NCI-H187 (cell line): ENCODE measurements at regions not wholly inside any gene's neighbourhood (a gene's known extent, or its start where the extent isn't known, plus 50 kb on each side); places are given as distances from the start of the nearest gene placed in this dataset.
"Not testable (repeated sequence)": the region's sequence is repeated elsewhere in the genome, so short reads cannot be mapped to it uniquely, and the experiment has no call there.

Source experiments
- DNase-seq, 2 experiments: peaks; one replicate each; lab custom pipeline; 2025; lab: John Stamatoyannopoulos, UW

- DNase-seq = no peak
Observed at GRCh38 chr15:79492065-79492464, 59.9 kb downstream of the MINAR1 start.

DNA sequence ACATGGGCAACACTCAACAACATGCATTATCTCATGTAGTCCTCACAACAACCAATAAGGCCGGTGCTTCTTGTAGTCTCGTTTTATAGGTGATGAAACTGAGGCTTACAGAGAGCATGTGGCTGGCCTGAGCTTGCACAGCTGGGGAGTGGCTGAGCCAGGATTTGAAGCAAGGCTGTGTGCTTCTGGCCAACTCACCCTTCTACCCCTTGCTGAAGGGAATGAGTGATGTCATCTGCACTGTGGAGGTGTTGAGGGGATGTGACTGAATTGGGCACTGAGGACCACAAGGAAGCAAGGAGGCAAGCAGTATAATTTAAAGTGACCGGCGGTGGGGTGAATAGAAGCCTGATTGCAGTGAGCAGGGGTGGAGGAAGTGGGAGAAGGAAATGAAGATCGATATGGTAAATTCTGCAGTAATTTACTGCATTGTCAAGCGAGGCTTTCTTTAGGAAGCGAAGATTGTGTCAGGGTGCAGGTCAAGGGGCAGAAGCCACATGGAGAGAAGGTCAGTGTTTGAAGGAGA, 62.3 kb downstream of the MINAR1 start:
- no peak for DNase-seq

DNA sequence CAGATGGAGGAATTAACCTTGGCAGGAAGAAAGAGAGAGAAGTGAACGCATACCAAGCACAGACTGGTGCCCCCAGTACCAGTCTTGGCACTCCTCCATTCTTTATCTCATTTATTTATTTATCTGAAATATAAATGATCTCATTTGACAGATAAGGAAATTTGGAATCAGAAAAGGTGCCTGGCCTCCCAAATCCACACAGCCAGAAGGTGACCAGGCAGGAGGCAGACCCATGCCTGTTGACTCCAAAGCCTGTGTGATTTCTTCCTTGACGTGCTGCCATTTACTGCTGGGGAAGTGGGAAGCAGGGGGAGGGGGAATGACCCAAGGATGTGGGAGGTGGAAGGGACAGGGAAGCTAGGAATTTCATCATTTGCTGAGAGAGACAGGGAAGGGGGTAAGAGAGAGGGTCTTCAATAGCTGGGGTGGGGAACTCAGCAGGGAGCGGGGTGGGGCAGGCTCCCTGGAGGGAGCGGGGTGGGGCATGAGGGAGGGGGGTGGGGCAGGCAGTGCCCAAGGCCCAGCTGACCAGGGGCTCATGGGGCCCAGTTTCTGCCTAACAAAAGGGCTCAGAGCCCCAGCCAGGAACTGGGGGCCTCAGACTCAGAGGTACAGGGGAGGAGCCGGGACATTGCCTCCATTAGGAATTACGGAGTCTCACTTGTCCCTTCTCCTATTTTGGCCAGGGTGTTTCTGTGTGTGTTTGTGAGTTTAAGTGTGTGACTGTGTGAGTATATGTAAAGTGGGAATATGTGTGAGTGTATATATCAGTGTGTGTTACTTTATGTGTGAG, 63.0 kb downstream of the MINAR1 start:
- no peak for DNase-seq

DNA sequence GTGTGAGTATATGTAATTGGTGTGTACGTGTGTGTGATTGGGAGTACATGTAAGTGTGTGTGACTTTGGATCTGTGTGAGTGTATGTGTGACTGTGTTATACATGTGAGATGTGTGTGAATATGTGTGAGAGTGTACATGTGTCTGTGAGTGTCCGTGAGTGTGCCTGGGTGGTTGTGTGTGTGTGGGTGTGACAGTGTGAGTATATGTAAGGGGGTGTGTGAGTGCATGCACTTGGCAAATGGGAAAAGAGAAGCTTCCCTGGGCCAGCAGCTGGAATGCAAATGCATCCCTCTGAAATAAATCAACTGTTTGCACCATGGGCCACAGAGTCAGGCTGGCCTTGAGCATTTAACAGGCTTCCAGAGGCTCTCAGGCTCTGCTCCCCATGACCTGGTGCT, 63.6 kb downstream of the MINAR1 start:
- no peak for DNase-seq

- DNase-seq = no peak
Observed at GRCh38 chr15:79496838-79497237, 64.7 kb downstream of the MINAR1 start.

DNA sequence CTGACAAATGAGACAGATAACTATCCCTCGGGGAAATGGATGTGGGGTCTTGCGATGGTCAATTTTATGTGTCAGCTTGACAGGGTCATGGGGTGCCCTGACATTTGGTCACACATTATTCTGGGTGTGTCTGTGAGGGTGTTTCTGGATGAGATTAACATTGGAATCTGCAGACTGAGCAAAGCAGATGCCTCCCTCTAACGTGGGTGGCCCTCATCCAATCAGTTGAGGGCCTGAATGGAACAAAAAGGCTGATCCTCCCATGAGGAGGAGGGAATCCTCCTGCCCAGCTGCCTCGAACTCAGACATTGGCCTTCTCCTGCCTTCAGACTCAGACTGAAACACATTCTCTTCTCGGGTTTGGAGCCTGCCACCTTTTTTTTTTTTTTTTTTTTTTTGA, 69.0 kb downstream of the MINAR1 start:
- DNase-seq = no peak

- no peak for DNase-seq
Observed at GRCh38 chr15:79505956-79506355, 73.8 kb downstream of the MINAR1 start.

DNA sequence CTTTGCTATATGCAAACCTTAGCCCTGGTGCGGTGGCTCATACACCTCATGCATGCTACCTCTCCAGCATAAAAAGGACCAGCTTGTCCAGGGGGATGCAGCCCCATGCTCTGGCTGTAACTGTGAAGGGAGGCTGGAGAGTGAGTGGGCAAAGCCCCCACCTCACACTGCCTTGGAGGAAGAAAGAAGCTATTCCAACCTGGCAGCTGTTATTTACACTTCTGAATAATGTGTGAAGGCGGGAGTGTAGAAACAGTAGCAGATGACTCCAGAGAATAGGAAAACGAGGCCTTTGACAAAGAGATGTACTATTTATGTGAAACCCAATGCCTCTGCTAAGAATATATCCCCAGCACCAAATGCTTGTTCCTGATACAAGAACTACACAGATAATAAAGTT, 80.7 kb downstream of the MINAR1 start:
- DNase-seq = not testable (repeated sequence)

- DNase-seq = no peak
Observed at GRCh38 chr15:79513417-79513816, 81.3 kb downstream of the MINAR1 start.

- no peak for DNase-seq
Observed at GRCh38 chr15:79513940-79514339, 81.8 kb downstream of the MINAR1 start.

DNA sequence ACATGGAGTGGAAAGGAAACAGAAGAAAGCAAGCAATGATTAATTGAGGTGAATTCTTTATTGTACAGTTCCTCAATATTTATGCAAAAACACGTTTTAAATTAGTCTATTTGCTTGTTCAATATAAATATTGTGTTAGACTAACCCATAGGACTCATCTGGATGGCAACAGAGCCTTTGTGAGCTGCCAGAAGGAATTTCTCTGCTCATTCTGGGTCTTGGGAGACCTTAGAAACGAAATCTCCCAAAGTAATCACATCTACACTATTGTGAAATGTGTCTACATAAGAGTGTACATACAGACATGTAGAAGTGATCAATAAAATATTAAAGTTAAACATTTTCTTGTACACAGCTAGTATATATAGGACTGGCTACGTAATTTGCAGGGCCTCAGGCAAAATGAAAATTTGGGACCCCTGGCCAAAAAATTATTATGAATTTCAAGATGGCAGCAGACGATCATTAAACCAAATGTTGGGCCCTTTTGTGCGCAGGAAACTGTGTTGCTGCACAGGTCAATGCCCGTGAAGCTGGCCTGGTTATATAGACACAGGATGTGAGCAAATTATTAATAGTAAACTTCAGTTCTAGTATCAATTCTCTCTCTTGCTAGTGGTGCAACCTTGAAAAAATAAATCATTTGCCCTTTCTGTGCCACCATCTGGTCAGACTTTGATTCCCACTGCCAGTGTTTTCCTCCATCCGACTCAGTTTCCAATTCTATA, 83.3 kb downstream of the MINAR1 start:
- no peak for DNase-seq

DNA sequence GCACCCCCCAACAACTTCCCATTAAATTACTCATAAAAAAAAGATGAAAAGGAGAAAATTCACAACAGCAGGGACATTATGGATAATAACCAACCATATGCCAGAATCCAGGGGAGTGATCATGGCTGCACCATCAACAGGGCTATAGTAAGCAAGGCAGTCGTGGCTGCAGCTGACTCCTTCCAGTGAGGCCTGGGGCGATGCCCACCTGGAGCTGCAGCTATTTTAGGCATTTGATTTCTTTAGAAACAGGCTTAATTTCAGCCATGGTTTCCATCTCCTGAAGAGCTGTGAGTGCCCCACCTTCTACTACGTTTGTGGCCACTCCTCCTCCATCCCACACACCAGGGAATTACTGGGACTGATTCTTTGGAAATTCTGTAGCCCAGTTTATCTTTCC, 84.0 kb downstream of the MINAR1 start:
- no peak for DNase-seq

DNA sequence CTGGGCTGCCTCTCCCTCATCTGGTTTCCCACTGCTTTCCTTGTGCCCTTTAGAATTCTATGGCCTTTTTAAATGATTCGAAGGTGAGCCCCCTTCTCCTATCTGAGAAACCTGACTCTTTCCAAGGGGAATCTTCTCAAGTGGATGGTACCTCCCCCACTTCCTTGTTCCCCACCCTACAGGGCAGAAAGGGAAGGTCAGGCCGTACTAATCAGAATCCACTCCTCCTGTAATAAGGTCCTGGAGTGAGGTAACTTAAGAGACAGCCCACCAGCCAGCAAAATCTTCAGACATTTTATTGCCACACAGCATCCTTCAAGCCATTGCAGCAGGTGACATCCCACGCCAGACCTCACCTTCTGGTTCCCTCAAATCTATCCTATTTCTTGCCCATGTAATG, 84.5 kb downstream of the MINAR1 start:
- DNase-seq = no peak

DNA sequence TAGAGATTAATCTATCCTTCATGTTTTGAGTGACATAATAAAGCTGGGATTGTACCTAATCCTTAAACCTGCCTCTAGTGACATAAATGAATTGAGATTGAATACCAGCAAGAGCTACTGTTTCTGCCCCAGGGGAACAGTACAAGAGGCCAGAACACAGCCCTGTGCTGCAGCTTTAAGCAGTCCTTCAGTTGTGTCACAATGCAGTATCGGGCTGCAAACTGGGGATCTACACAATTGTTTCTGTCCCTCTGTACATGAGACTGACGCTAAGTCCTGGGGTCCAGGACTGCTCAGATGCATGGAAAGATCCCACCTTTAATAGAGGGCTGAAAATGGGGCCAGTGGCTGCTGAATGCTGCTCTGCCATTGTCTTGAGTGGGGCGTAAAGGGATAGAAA, 87.5 kb downstream of the MINAR1 start:
- DNase-seq = no peak

DNA sequence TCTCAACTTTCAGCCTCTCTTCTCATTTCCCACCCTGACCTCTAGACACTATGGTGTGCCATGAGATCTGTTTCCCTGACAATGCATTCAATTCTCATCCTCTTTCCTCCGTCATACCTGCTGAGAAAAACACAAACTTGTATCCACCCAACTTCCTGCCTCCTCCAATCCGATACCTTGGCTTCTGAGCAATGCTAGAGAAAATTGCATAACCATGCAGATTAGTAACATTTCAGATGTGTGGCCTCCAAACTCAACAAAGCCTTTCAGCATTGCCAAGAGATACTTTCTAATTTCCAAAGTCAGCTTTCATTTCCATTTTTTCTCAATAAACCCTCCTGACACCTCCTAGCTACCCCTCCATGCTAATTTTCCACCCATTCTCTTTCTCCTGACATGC, 88.5 kb downstream of the MINAR1 start:
- no peak for DNase-seq

DNA sequence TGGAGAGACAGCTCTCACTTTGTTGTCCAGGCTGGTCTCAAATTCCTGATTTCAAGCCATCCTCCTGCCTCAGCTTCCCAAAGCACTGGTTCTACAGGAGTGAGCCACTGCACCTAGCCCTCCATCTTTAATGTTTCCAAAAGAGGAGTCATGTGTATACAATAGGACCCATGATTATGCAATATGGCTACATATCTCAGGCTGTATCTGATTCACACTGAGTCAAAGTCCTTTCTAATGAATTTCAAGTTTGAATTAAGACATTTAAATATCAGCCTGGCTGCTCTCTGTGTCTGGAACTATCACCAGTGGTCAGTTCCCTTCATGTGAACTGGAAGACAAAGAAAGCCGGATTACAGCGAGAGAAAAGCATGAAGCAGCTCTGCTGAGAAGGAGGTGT, 90.5 kb downstream of the MINAR1 start:
- no peak for DNase-seq

DNA sequence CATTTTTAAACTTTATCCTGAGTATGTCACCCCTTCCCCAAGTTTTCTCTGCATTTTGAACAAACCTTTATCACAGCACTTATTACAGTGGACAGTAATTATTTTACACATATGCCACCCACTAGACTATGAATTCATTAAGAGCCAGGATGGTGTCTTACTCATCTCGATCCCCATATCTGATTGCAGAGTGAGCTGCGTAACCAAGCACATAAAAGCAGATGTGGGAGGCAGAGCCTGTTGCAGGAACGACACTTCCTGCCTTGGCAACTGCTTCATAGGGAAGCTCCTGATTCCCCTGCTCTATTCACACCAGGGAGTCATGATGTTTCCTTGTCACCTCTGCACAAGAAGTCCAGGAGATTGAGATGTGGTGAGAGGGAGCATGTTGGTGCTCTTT, 91.1 kb downstream of the MINAR1 start:
- no peak for DNase-seq

DNA sequence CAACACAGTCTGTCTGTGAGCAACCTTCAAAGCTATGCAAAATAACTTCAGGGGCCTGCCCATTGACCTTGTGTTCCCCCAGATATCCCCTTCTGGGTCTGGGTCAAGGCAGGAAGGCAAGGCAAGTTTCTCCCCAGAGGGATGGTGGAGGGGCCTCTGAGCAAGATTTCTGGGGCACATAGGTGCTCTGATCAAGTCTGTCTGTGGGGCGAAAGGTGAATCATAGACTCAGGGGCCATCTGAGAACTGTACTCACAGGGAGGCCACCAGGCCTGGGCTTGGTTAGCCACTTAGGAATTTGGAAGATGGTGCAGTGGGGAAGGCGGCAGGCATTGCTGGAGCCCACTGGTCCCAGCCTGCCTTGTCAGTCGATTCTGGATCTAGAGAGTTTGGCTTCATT, 92.4 kb downstream of the MINAR1 start:
- no peak for DNase-seq

DNA sequence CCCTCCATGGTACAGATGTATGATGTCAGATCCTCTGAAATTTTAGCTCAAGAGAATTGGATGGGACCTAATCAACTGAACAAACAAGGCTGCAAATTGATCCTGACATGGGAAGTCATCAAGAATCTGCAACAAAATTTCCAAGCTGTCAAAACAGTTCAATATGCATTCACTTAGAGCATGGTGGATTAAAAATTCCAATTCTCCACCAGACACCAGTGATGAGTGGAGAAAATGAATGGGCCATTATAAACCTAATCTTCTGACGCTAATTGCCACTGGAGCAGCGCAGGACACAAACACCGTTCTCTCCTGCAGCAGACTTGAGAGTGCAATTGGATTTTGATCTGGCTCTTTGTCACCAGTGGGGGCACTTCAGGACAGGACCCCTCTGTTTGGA, 94.2 kb downstream of the MINAR1 start:
- DNase-seq = no peak

DNA sequence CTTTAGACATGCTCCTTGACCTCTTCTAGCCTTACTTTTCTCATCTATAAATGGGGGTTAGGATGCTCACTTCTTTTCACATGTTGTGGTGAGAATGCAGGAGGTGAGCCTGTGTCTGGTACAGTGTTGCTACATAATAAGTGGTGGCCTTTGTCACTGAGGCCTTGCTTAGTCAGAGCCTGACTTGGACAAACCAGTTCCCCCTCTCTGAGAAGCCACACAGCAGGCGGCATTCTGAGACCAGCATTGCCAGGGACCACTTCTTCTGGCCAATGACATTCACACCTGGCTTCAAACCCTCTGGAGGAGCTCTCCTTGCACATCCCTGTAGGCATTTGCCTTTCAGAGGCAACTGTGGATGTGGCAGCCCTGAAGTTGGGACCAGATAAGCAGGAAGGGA, 95.7 kb downstream of the MINAR1 start:
- DNase-seq = no peak

- no peak for DNase-seq
Observed at GRCh38 chr15:79529157-79529785, 97.1 kb downstream of the MINAR1 start.

DNA sequence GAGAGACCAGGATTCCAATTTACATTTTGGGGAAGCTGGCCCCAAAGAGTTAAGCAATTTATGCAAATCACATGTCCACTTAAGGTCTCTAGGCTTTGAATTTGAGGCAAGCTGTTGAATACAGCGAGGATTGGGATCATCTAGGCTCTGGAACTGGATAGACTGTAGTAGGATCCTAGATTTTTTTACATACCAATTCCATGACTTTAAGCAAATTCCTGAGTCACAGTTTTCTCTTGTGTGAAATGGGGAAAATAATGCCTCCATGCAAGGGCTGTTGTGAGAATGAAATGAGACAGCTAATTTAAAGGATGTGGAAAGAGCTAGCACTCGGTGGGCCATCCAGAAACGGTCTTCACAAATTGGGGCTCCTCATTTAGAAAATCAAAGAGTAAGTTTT, 103.4 kb downstream of the MINAR1 start:
- DNase-seq = no peak

DNA sequence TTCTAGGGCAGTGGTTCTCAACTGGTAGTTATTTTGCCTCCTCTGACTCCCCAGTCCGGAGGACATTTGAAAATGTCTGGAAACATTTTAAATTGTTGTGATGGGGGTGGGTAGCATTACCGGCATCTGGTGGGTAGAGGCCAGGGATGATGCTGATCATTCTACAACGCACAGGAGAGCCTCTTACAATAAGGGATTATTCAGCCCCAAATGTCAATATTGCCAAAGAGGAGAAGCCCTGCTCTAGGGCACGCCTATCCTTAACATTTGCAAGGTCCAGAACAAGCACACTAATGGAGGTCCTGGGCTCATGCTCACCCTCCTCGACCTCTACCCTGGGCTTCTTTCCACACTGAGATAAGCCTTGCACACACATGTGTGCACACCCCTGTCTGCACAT, 106.4 kb downstream of the MINAR1 start:
- DNase-seq = no peak
